MM.1S (cell line): ENCODE measurements at regions not wholly inside any gene's neighbourhood (a gene's known extent, or its start where the extent isn't known, plus 50 kb on each side); places are given as distances from the start of the nearest gene placed in this dataset.

Source experiments
- DNase-seq: peaks from one replicate; pipeline ENCODE4 v3.0.0-alpha.2; 2015
- H2AFZ ChIP-seq: fragments of 300-600 bp; sonication (generic); 2 replicates; pipeline ENCODE4 v1.6.0; 2016; ENCODE audit warnings: antibody characterized with exemption, low read length
- H3F3A ChIP-seq: fragments of 300-600 bp; sonication (generic); 2 replicates; pipeline ENCODE4 v1.6.1; 2016; ENCODE audit warnings: mild to moderate bottlenecking, antibody characterized with exemption, low read length, moderate library complexity, mixed read lengths; ENCODE audit not compliant: insufficient read depth
- H3K27ac ChIP-seq: fragments of 300-600 bp; sonication (generic); 2 replicates; pipeline ENCODE4 v1.5.1; 2016; ENCODE audit warnings: mild to moderate bottlenecking, low read length
- H3K27me3 ChIP-seq: fragments of 300-600 bp; sonication (generic); replicated peaks from 2 replicates; pipeline ENCODE4 v1.6.0; 2016; ENCODE audit warnings: low read length; ENCODE audit not compliant: insufficient read depth
- H3K36me3 ChIP-seq: fragments of 300-600 bp; sonication (generic); replicated peaks from 2 replicates; pipeline ENCODE4 v1.6.1; 2016; ENCODE audit warnings: mild to moderate bottlenecking, low read length, mixed read lengths; ENCODE audit not compliant: insufficient read depth
- H3K4me1 ChIP-seq: fragments of 300-600 bp; sonication (generic); 2 replicates; pipeline ENCODE4 v1.6.1; 2016; ENCODE audit warnings: low read length, mixed read lengths
- H3K4me2 ChIP-seq: fragments of 300-600 bp; sonication (generic); 2 replicates; pipeline ENCODE4 v1.6.0; 2016; ENCODE audit warnings: low read depth, low read length
- H3K4me3 ChIP-seq: fragments of 300-600 bp; sonication (generic); 2 replicates; pipeline ENCODE4 v1.5.1; 2016; ENCODE audit warnings: low read length, mixed read lengths
- H3K79me2 ChIP-seq: fragments of 300-600 bp; sonication (generic); 2 replicates; pipeline ENCODE4 v1.6.1; 2016; ENCODE audit warnings: mixed run types, low read length, mixed read lengths
- H3K9ac ChIP-seq: fragments of 300-600 bp; sonication (generic); 2 replicates; pipeline ENCODE4 v1.6.1; 2016; ENCODE audit warnings: low read length, mixed read lengths
- H3K9me2 ChIP-seq: fragments of 300-600 bp; sonication (generic); replicated peaks from 2 replicates; pipeline ENCODE4 v1.6.1; 2016; ENCODE audit warnings: mild to moderate bottlenecking, low read length, mixed read lengths; ENCODE audit not compliant: insufficient read depth
- H3K9me3 ChIP-seq: fragments of 300-600 bp; sonication (generic); replicated peaks from 2 replicates; pipeline ENCODE4 v1.6.1; 2016; ENCODE audit warnings: mild to moderate bottlenecking, low read length, mixed read lengths; ENCODE audit not compliant: insufficient read depth
- H4K20me1 ChIP-seq: fragments of 300-600 bp; sonication (generic); 2 replicates; pipeline ENCODE4 v1.6.1; 2016; ENCODE audit warnings: mild to moderate bottlenecking, low read length, moderate library complexity, mixed read lengths; ENCODE audit not compliant: insufficient read depth
- EZH2 ChIP-seq: fragments of 300-600 bp; sonication (generic); optimal IDR thresholded peaks from 2 replicates; pipeline ENCODE3; 2017; ENCODE audit warnings: low read depth, mild to moderate bottlenecking, antibody characterized with exemption, low read length, mixed read lengths
- EZH2phosphoT487 ChIP-seq: fragments of 300-600 bp; sonication (generic); IDR thresholded peaks from 2 replicates; pipeline ENCODE4 v1.6.1; 2018; ENCODE audit warnings: antibody characterized with exemption, low read length
- TF ChIP-seq, protein P1 (sequence below): fragments of 300-600 bp; sonication (generic); IDR thresholded peaks from 2 replicates; pipeline ENCODE4 v1.5.1; 2016; ENCODE audit warnings: antibody characterized with exemption, low read length, mixed read lengths

DNA sequence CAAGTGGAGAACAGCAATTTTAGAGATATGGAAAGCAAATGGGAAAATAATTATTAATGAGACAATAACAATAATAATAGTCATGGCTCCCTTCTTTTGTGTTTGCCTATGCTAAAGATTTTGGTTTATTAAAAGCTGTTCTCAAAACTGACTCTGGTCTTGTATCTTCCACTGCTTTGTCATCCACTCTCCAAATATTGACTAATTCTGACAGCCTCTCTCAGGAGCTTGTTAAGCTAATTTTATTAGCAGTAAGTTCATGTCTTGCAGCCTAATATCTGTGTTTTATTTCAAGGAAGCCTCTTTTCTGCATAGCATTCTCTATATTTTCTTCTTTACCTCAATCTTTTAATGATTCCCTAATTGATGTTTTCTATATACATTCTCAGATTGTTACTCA is 1419.8 kb downstream of the ARAP2 start:
- H3K9ac ChIP-seq: no peak overlapping the region
- no peak overlapping the region for H3K4me3 ChIP-seq
- no peaks in the 10 kb centered on the region for H3K27me3 ChIP-seq
- H3K9me2 ChIP-seq: no peaks in the 10 kb centered on the region
- no peak for DNase-seq
- no peaks in the 10 kb centered on the region for H3K9me3 ChIP-seq
- H3K36me3 ChIP-seq: no peaks in the 10 kb centered on the region
- H3F3A ChIP-seq: 0 out of 2 replicates have a peak, but pooled peaks cover 8% of the 10 kb centered on the region
- H3K79me2 ChIP-seq: no peaks in the 10 kb centered on the region
- no peak overlapping the region for H3K27ac ChIP-seq
- H3K4me1 ChIP-seq: 0 out of 2 replicates have a peak, but pooled peaks cover 6% of the 10 kb centered on the region
- H3K4me2 ChIP-seq: no peak overlapping the region
- TF ChIP-seq, protein P1, sequence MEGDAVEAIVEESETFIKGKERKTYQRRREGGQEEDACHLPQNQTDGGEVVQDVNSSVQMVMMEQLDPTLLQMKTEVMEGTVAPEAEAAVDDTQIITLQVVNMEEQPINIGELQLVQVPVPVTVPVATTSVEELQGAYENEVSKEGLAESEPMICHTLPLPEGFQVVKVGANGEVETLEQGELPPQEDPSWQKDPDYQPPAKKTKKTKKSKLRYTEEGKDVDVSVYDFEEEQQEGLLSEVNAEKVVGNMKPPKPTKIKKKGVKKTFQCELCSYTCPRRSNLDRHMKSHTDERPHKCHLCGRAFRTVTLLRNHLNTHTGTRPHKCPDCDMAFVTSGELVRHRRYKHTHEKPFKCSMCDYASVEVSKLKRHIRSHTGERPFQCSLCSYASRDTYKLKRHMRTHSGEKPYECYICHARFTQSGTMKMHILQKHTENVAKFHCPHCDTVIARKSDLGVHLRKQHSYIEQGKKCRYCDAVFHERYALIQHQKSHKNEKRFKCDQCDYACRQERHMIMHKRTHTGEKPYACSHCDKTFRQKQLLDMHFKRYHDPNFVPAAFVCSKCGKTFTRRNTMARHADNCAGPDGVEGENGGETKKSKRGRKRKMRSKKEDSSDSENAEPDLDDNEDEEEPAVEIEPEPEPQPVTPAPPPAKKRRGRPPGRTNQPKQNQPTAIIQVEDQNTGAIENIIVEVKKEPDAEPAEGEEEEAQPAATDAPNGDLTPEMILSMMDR: no peak
- no peak overlapping the region for H2AFZ ChIP-seq
- no peaks in the 10 kb centered on the region for H4K20me1 ChIP-seq

DNA sequence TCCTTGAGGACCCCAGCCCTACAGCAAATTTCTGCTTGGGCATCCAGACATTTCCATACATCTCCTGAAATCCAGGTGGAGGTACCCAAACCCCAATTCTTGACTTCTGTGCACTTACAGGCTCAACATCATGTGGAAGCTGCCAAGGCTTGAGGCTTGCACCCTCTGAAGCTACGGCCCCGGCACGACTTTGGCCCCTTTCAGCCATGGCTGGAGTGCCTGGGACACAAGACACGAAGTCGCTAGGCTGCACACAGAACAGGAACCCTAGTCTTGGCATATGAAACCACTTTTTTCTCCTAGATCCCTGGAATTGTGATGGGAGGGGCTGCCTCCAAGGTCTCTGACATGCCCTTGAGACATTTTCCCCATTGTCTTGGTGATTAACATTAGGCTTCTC is 1417.7 kb downstream of the ARAP2 start:
- Histone ChIP-seq H3K4me1 (0 out of 2 replicates have a peak, but pooled peaks cover 6% of the 10 kb centered on the region), H4K20me1 (no peaks in the 10 kb centered on the region), H3K27me3 (no peaks in the 10 kb centered on the region), H3K9me2 (no peaks in the 10 kb centered on the region; the same call in 1 of the 2 replicates), H3K9me3 (no peaks in the 10 kb centered on the region), H3K4me3 (no peak overlapping the region), H3K79me2 (no peaks in the 10 kb centered on the region), H3K27ac (no peak overlapping the region), H3F3A (0 out of 2 replicates have a peak, but pooled peaks cover 8% of the 10 kb centered on the region), H2AFZ (no peak overlapping the region), H3K9ac (no peak overlapping the region), H3K4me2 (no peak overlapping the region), H3K36me3 (no peaks in the 10 kb centered on the region)
- no peak for TF ChIP-seq EZH2phosphoT487
- TF ChIP-seq EZH2: no peak
- TF ChIP-seq, protein P1: no peak
- no peak for DNase-seq

DNA sequence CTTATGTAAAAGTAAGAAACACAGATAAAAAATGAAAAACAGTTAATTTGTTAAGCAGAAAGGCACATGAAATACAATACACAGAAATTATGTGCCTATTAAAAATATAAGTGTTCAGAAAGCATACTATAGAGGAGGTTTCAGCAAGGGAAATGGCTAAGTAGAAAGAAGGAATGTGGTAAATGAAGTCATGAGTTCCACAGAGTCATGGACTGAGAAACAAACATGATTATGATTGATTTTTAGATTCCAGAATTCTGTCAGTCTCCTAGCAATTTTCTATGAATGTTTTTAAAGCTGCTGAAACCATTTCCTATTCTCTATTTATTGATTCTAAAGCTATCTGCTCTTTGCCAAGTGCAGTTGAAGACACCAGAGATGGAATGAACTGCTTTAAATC is 1398.4 kb downstream of the ARAP2 start:
- Histone ChIP-seq H3K36me3 (no peaks in the 10 kb centered on the region), H3K4me1 (no peaks in the 10 kb centered on the region), H2AFZ (no peak overlapping the region), H3K27ac (no peak overlapping the region), H3K4me2 (no peak overlapping the region), H3K79me2 (no peaks in the 10 kb centered on the region), H3K4me3 (no peak overlapping the region), H3K9ac (no peak overlapping the region), H3K9me3 (no peaks in the 10 kb centered on the region), H3F3A (no peaks in the 10 kb centered on the region), H4K20me1 (no peaks in the 10 kb centered on the region), H3K9me2 (no peaks in the 10 kb centered on the region), H3K27me3 (no peaks in the 10 kb centered on the region)
- TF ChIP-seq, protein P1: no peak
- TF ChIP-seq EZH2 (no peak), EZH2phosphoT487 (no peak)
- DNase-seq: no peak
